GM12878 (cell line): ENCODE measurements at regions not wholly inside any gene's neighbourhood (a gene's known extent, or its start where the extent isn't known, plus 50 kb on each side); places are given as distances from the start of the nearest gene placed in this dataset.

Experiments used
- ATAC-seq: fragments of 200-7000 bp; cut with Tn5 transposase; 3 replicates; pipeline ENCODE4 v1.9.1; 2020; ENCODE audit warnings: mild to moderate bottlenecking, moderate library complexity
- BruUV-seq: library from RNA; stranded (reverse); fragments of 400-500 nt; replicated peaks from 2 replicates; lab custom pipeline; 2021; lab: Mats Ljungman, UMichigan
- CTCF ChIA-PET: fragments of 300-600 bp; sonication (Branson Sonifier 250); formaldehyde crosslinking; extraction: SDS; loops from one replicate; lab custom pipeline; 2021; ENCODE audit warnings: inconsistent platforms; lab: Yijun Ruan, JAX
- POLR2A ChIA-PET: fragments of 350-600 bp; formaldehyde crosslinking; extraction: SDS; loops from one replicate; lab custom pipeline; 2021; ENCODE audit warnings: inconsistent platforms; lab: Charles Lee
- RAD21 ChIA-PET: fragments of 300-600 bp; sonication (Branson Sonifier 250); formaldehyde crosslinking; loops from one replicate; lab custom pipeline; 2023; ENCODE audit warnings: antibody characterized with exemption; ENCODE audit not compliant: unreplicated experiment; lab: Charles Lee
- SMC1A ChIA-PET: fragments of 300-600 bp; sonication (Branson Sonifier 250); formaldehyde crosslinking; loops from one replicate; lab custom pipeline; 2023; ENCODE audit not compliant: unreplicated experiment, uncharacterized antibody; lab: Charles Lee
- DNase-seq: peaks from one replicate; pipeline ENCODE4 v3.0.0-alpha.2; 2011; ENCODE audit warnings: low read depth, low spot score
- FAIRE-seq: peaks from 3 replicates; lab custom pipeline; 2011; peaks lifted over from hg19 to GRCh38; lab: Jason Lieb, UNC
- H2AFZ ChIP-seq: 2 replicates; pipeline ENCODE4 v1.6.0; 2011; ENCODE audit warnings: low read depth, low read length, control low read depth; ENCODE audit not compliant: control insufficient read depth
- H3K27ac ChIP-seq: 2 replicates; pipeline ENCODE4 v1.5.1; 2011; ENCODE audit warnings: control low read depth; ENCODE audit not compliant: control insufficient read depth, insufficient read depth
- H3K27me3 ChIP-seq, 2 experiments: replicated peaks in 1 of 2; 2 replicates each; pipeline versions ENCODE4 v1.6.0 to v1.6.1; 2011; ENCODE audit warnings: low read length in 1 of 2; ENCODE audit not compliant: control insufficient read depth in 2 of 2, insufficient read depth in 2 of 2
- H3K36me3 ChIP-seq, 2 experiments: 2 replicates each; pipeline ENCODE4 v1.5.1; 2011; ENCODE audit warnings: low read length in 1 of 2; ENCODE audit not compliant: control insufficient read depth in 2 of 2, insufficient read depth in 2 of 2
- H3K4me1 ChIP-seq: 2 replicates; pipeline ENCODE4 v1.6.1; 2011; ENCODE audit warnings: mild to moderate bottlenecking, low read length, moderate library complexity, mixed read lengths; ENCODE audit not compliant: control insufficient read depth, insufficient read depth
- H3K4me2 ChIP-seq: 2 replicates; pipeline ENCODE4 v1.6.0; 2011; ENCODE audit warnings: control low read depth; ENCODE audit not compliant: control insufficient read depth, insufficient read depth
- H3K4me3 ChIP-seq: fragments of 200-600 bp; sonication (generic); 2 replicates; pipeline ENCODE4 v1.5.1; 2016
- H3K79me2 ChIP-seq: 2 replicates; pipeline ENCODE4 v1.6.0; 2011; ENCODE audit warnings: low read length; ENCODE audit not compliant: control insufficient read depth, insufficient read depth
- H3K9ac ChIP-seq: 2 replicates; pipeline ENCODE4 v1.8.0; 2011; ENCODE audit warnings: low read length, control low read depth, mixed read lengths; ENCODE audit not compliant: control insufficient read depth, insufficient read depth
- H3K9me3 ChIP-seq: replicated peaks from 3 replicates; pipeline ENCODE4 v1.5.1; 2011; ENCODE audit warnings: mild to moderate bottlenecking, low read length; ENCODE audit not compliant: control insufficient read depth, insufficient read depth
- H4K20me1 ChIP-seq: 2 replicates; pipeline ENCODE4 v1.6.0; 2011; ENCODE audit not compliant: control insufficient read depth, insufficient read depth
- CBX3 ChIP-seq: fragments of 200-600 bp; sonication (generic); IDR thresholded peaks from 2 replicates; pipeline ENCODE4 v1.6.1; 2016; ENCODE audit warnings: low read depth, borderline replicate concordance
- FOXK2 ChIP-seq: fragments of 450-650 bp; IDR thresholded peaks from 2 replicates; pipeline ENCODE4 v1.6.1; 2017; ENCODE audit warnings: mild to moderate bottlenecking, moderate library complexity
- IKZF1 ChIP-seq: fragments of 450-650 bp; conservative IDR thresholded peaks from 2 replicates; pipeline ENCODE4 v1.6.1; 2017; ENCODE audit warnings: antibody characterized with exemption, mild to moderate bottlenecking
- MTA2 ChIP-seq: fragments of 450-650 bp; IDR thresholded peaks from 2 replicates; pipeline ENCODE4 v1.6.1; 2016; ENCODE audit warnings: low read depth, mild to moderate bottlenecking, moderate library complexity
- NFYA ChIP-seq: IDR thresholded peaks from 2 replicates; pipeline ENCODE4 v1.6.1; 2011; ENCODE audit warnings: low read depth, mild to moderate bottlenecking, low read length, improper control_type of control experiment, borderline replicate concordance
- RB1 ChIP-seq: fragments of 450-650 bp; formaldehyde crosslinking; IDR thresholded peaks from 2 replicates; pipeline ENCODE4 v1.6.1; 2017; ENCODE audit warnings: mild to moderate bottlenecking, borderline replicate concordance
- TARDBP ChIP-seq: IDR thresholded peaks from 2 replicates; pipeline ENCODE4 v1.6.1; 2016; ENCODE audit warnings: borderline replicate concordance
- ZNF274 ChIP-seq: IDR thresholded peaks from one replicate; pipeline ENCODE4 v1.8.0; 2011; ENCODE audit not compliant: insufficient read length, insufficient read depth
- ZNF622 ChIP-seq: fragments of 450-650 bp; IDR thresholded peaks from 2 replicates; pipeline ENCODE4 v1.6.1; 2017; ENCODE audit warnings: mild to moderate bottlenecking, inconsistent platforms
- WGBS: methylation state at CpG from one replicate; pipeline ENCODE4 v1.1.6; 2016; ENCODE audit warnings: low lambda C conversion rate; ENCODE audit not compliant: insufficient replicate concordance, insufficient coverage; ENCODE audit errors: missing lambda C conversion rate; 5-methylcytosine and 5-hydroxymethylcytosine counted together
- in situ Hi-C: fragments of 300-500 bp; cut with MboI; formaldehyde crosslinking; loops from 9 replicates; pipeline ENCODE4 v1.14.3; 2018; ENCODE audit warnings: mixed read lengths
- intact Hi-C: fragments of 100-400 bp; cut with micrococcal nuclease; formaldehyde crosslinking; loops from one replicate; pipeline ENCODE4 v1.14.2; 2022; ENCODE audit not compliant: unreplicated experiment
- TF ChIP-seq, protein P1 (sequence below): fragments of 450-650 bp; formaldehyde crosslinking; IDR thresholded peaks from 2 replicates; pipeline ENCODE4 v1.5.0; 2022; ENCODE audit warnings: mild to moderate bottlenecking, missing genetic modification characterization
- TF ChIP-seq, protein P2 (sequence below): IDR thresholded peaks from 2 replicates; pipeline ENCODE4 v1.6.1; 2011; ENCODE audit warnings: low read depth, mild to moderate bottlenecking, low read length, moderate library complexity, borderline replicate concordance; ENCODE audit errors: extremely low read depth
- TF ChIP-seq, protein P3 (sequence below): fragments of 450-650 bp; IDR thresholded peaks from 2 replicates; pipeline ENCODE4 v1.6.1; 2017; ENCODE audit warnings: low read depth, mild to moderate bottlenecking, moderate library complexity

DNA sequence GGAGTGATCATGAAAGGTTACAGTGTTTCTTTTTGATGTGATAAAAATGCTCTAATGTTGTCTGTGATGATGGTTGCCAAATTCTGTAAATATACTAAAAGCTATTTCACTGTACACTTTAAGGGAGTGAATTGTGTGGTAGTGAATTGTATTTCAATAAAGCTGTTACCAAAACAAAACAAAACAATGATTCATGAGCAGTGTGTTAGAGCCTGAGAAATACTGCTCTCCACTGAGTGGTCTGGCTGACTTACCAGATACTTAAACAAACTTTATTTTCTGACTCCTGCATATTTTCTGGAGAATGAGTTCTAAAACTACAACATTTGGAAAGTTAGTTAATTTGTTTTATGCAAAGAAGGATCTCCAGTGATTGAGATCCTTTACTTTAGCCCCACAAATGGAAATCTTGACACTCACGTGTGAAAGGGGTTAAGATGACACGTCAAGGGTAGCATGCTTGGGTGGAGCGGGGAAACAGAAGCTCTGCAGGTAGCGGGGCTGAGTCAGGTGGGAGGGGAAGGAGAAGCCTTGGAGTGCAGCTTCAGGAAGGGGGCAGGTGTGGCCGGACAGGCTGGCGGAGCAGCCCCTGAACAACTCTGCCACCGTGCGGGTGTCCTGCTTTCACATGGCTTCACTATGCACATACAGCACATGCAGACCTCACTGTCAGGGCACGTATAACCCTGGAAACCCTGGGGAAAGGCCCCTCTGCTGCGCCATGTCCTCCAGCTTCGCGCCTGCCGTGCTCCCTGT is 256.7 kb downstream of the IRX1 start (continued):
- TF ChIP-seq, protein P1, sequence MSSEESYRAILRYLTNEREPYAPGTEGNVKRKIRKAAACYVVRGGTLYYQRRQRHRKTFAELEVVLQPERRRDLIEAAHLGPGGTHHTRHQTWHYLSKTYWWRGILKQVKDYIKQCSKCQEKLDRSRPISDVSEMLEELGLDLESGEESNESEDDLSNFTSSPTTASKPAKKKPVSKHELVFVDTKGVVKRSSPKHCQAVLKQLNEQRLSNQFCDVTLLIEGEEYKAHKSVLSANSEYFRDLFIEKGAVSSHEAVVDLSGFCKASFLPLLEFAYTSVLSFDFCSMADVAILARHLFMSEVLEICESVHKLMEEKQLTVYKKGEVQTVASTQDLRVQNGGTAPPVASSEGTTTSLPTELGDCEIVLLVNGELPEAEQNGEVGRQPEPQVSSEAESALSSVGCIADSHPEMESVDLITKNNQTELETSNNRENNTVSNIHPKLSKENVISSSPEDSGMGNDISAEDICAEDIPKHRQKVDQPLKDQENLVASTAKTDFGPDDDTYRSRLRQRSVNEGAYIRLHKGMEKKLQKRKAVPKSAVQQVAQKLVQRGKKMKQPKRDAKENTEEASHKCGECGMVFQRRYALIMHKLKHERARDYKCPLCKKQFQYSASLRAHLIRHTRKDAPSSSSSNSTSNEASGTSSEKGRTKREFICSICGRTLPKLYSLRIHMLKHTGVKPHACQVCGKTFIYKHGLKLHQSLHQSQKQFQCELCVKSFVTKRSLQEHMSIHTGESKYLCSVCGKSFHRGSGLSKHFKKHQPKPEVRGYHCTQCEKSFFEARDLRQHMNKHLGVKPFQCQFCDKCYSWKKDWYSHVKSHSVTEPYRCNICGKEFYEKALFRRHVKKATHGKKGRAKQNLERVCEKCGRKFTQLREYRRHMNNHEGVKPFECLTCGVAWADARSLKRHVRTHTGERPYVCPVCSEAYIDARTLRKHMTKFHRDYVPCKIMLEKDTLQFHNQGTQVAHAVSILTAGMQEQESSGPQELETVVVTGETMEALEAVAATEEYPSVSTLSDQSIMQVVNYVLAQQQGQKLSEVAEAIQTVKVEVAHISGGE (CRISPR knock-in tag): no peak
- TF ChIP-seq MTA2 (no peak), ZNF622 (no peak), RB1 (no peak)

DNA sequence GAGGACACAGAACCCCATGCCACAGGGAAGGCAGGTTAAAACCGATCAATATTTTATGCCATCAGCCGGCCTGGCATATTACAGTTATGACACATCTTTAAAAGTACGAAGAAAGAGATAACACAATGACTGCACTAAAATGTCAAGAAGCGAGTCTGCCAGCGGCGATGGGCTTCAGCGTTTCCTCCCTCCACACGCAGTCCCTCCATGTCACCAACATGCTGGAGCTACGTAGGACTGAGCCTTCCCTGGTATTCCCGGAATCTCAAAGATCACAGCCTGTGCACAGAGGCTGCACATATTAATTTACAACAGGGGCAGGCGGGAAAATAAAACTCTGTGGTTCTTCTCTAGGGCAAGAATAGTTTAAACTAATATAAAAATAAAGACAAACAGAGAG is 257.7 kb downstream of the IRX1 start:
- Histone ChIP-seq H3K9me3 (no peaks in the 10 kb centered on the region; the same call in 2 of the 3 replicates), H2AFZ (no peak overlapping the region), H3K9ac (no peak overlapping the region), H3K27ac (no peak overlapping the region), H3K36me3 (no peaks in the 10 kb centered on the region), H3K27me3 (no peaks in the 10 kb centered on the region), H3K4me1 (no peaks in the 10 kb centered on the region), H3K4me3 (no peak overlapping the region), H3K4me2 (no peak overlapping the region), H3K79me2 (no peaks in the 10 kb centered on the region), H4K20me1 (no peaks in the 10 kb centered on the region)
- RAD21 ChIA-PET: no interaction called here
- DNase-seq (no peak), ATAC-seq (no peak), FAIRE-seq (no peak)
- whole genome bisulfite sequencing: 38% methylated on average over 11 of the region's 11 CpGs
- in situ Hi-C loops (no loop called here), intact Hi-C loops (no loop called here)
- CTCF ChIA-PET: no interaction called here
- no peak for TF ChIP-seq CBX3
- no peak for TF ChIP-seq ZNF274
- TF ChIP-seq, protein P2, sequence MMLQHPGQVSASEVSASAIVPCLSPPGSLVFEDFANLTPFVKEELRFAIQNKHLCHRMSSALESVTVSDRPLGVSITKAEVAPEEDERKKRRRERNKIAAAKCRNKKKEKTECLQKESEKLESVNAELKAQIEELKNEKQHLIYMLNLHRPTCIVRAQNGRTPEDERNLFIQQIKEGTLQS: no peak
- TF ChIP-seq NFYA: no peak
- no peak for TF ChIP-seq FOXK2
- TF ChIP-seq IKZF1: no peak
- TF ChIP-seq MTA2: no peak
- TF ChIP-seq, protein P3, sequence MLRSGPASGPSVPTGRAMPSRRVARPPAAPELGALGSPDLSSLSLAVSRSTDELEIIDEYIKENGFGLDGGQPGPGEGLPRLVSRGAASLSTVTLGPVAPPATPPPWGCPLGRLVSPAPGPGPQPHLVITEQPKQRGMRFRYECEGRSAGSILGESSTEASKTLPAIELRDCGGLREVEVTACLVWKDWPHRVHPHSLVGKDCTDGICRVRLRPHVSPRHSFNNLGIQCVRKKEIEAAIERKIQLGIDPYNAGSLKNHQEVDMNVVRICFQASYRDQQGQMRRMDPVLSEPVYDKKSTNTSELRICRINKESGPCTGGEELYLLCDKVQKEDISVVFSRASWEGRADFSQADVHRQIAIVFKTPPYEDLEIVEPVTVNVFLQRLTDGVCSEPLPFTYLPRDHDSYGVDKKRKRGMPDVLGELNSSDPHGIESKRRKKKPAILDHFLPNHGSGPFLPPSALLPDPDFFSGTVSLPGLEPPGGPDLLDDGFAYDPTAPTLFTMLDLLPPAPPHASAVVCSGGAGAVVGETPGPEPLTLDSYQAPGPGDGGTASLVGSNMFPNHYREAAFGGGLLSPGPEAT: no peak
- no peak for TF ChIP-seq TARDBP
- SMC1A ChIA-PET: no interaction called here
- POLR2A ChIA-PET: no interaction called here
- no TSS peak for BruUV-seq
